ENCODE measurements at regions not wholly inside any gene's neighbourhood (a gene's known extent, or its start where the extent isn't known, plus 50 kb on each side); places are given as distances from the start of the nearest gene placed in this dataset.
A peak's percentile ranks its signal among the peaks of the same experiment; 100 is the strongest.

DNA sequence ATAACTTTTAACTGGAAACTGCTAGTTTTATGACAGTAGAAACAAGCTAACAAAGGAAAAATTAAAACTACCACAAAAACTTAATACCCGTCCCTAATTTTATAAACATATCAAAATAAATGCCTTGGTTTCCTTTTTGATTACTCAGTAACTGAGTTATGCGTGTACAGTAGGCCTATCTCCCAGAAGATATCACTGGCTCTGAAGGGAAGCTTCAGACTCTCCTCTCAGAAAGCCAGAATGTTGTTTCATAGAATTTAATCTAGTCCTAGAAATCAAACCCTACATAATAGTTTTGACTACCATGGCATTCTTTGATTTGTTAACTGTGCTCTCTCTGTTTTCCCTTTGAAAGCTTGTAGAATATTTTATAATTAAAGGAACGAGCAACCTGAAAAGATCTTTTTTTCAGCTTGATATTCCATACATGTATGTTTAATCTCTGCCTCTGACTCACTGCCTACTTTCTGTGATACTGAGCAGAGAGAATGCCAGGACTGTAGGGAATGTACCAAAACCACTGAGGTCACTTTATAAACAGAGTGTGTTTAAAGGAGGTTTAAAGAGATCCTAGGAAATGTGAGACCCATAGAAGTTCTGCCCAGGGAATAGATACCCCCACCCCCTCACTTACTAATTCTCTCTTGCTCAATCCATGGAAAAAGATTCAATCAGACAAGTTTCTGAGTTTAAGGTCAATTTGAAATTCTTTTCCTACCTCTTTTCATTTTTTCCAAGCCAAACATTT lies 311.5 kb downstream of the HDGFL1 start:
- peak overlapping the region in 1 of 5 donors; percentile 16 for H3K9ac ChIP-seq (ENCODE audit: low read length in 5 of 5)
- peaks cover 0 to 27% (median 15%) of the 10 kb centered on the region in 5 donors for H3K4me1 ChIP-seq (ENCODE audit: control insufficient read depth in 5 of 5, insufficient read depth in 5 of 5, low read length in 5 of 5)
- H3K36me3 ChIP-seq (ENCODE audit: control insufficient read depth in 5 of 5, insufficient read depth in 5 of 5, low read length in 5 of 5) = no peaks in the 10 kb centered on the region
- H3K27ac ChIP-seq (ENCODE audit: low read depth, low read length) = peak overlapping the region; percentile 55
- no peaks in the 10 kb centered on the region for H3K9me3 ChIP-seq (ENCODE audit: control insufficient read depth in 5 of 5, low read length in 5 of 5)
- no peak overlapping the region for H3K4me3 ChIP-seq (ENCODE audit: low read depth in 1 of 5, low read length in 5 of 5)
- H3K27me3 ChIP-seq (ENCODE audit: control insufficient read depth in 5 of 5, insufficient read depth in 4 of 5, low read length in 5 of 5) = no peaks in the 10 kb centered on the region

GRCh38 chr6:22882581-22882980 lies 313.2 kb downstream of the HDGFL1 start:
- H3K27ac ChIP-seq (ENCODE audit: low read depth, low read length) = peak overlapping the region; percentile 74
- no peak overlapping the region for H3K4me3 ChIP-seq (ENCODE audit: low read depth in 1 of 5, low read length in 5 of 5)
- no peaks in the 10 kb centered on the region for H3K36me3 ChIP-seq (ENCODE audit: control insufficient read depth in 5 of 5, insufficient read depth in 5 of 5, low read length in 5 of 5)
- H3K27me3 ChIP-seq (ENCODE audit: control insufficient read depth in 5 of 5, insufficient read depth in 4 of 5, low read length in 5 of 5) = no peaks in the 10 kb centered on the region
- H3K4me1 ChIP-seq (ENCODE audit: control insufficient read depth in 5 of 5, insufficient read depth in 5 of 5, low read length in 5 of 5) = peaks cover 0 to 29% (median 15%) of the 10 kb centered on the region in 5 donors
- no peaks in the 10 kb centered on the region for H3K9me3 ChIP-seq (ENCODE audit: control insufficient read depth in 5 of 5, low read length in 5 of 5)
- no peak overlapping the region for H3K9ac ChIP-seq (ENCODE audit: low read length in 5 of 5)

- no peak overlapping the region for H3K4me3 ChIP-seq (ENCODE audit: low read depth in 1 of 5, low read length in 5 of 5)
- H3K9ac ChIP-seq (ENCODE audit: low read length in 5 of 5) = no peak overlapping the region
- H3K27ac ChIP-seq (ENCODE audit: low read depth, low read length) = peak overlapping the region; percentile 74
- H3K27me3 ChIP-seq (ENCODE audit: control insufficient read depth in 5 of 5, insufficient read depth in 4 of 5, low read length in 5 of 5) = no peaks in the 10 kb centered on the region
- H3K36me3 ChIP-seq (ENCODE audit: control insufficient read depth in 5 of 5, insufficient read depth in 5 of 5, low read length in 5 of 5) = no peaks in the 10 kb centered on the region
- H3K9me3 ChIP-seq (ENCODE audit: control insufficient read depth in 5 of 5, low read length in 5 of 5) = no peaks in the 10 kb centered on the region
- H3K4me1 ChIP-seq (ENCODE audit: control insufficient read depth in 5 of 5, insufficient read depth in 5 of 5, low read length in 5 of 5) = peaks cover 0 to 31% (median 15%) of the 10 kb centered on the region in 5 donors
Measured at GRCh38 chr6:22883061-22883717, 313.8 kb downstream of the HDGFL1 start.

DNA sequence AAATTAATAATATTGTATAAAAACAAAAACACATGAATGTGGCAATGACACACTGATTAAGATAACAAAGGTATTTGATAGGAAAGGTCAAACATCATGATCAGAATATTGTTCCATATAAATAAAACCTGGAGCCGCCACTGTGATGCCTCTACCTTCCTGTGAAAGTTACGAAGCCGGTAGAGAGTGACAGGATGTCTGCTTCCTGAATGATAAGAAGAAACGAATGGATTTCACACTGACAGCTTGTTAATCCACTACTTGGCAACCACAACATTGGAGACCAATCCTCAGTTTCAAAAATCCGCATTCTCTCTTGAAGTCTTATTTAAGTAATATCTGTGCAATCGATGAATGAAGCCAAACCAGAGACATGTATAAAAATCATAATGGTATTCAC lies 315.1 kb downstream of the HDGFL1 start:
- no peaks in the 10 kb centered on the region for H3K9me3 ChIP-seq (ENCODE audit: control insufficient read depth in 5 of 5, low read length in 5 of 5)
- H3K4me1 ChIP-seq (ENCODE audit: control insufficient read depth in 5 of 5, insufficient read depth in 5 of 5, low read length in 5 of 5) = peaks cover 0 to 31% (median 15%) of the 10 kb centered on the region in 5 donors

DNA sequence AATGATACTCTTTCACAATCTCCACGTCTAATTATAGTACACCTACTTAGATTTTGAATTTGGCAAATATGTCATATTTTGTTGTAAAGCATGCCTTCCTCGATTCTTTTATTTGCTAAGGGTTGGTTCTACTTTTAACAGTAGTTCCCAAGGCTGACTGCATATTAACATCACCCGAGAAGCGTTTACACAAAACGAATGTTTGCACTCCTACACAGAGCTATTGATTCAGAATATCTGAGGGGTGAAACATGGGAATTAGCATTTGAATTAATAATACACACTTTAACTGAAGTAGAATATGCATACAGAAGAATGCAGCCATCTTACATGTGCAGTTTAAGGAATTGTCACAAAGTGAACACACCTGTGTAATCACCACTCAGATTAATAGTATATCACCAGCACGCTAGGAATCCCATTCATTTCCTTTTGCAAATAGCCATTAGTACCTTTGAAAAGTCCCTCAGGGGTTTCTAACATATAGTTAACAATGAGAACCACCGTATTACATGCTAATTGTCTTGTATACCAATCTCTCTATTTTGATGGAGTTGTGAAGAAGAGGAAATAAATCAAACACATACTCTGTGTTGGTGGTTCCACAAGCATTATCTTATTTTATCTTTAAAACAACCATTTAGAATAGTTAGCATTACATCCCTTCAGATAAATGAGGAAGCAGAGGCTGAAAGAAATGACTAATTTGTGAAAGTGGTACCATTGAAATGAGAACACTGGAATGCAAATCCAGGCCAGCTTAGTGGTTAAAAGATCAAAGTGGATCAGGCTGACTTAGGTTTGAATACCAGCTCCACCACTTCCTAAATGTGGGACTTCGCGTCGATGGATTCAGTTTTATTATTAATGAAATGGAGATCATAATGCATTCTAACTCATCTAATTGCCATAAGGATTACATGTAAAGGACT lies 317.6 kb downstream of the HDGFL1 start:
- H3K4me1 ChIP-seq (ENCODE audit: control insufficient read depth in 5 of 5, insufficient read depth in 5 of 5, low read length in 5 of 5) = peaks cover 0 to 27% (median 0%) of the 10 kb centered on the region in 5 donors
- H3K27me3 ChIP-seq (ENCODE audit: control insufficient read depth in 5 of 5, insufficient read depth in 4 of 5, low read length in 5 of 5) = no peaks in the 10 kb centered on the region
- no peak overlapping the region for H3K9ac ChIP-seq (ENCODE audit: low read length in 5 of 5)
- H3K4me3 ChIP-seq (ENCODE audit: low read depth in 1 of 5, low read length in 5 of 5) = no peak overlapping the region
- peak overlapping the region; percentile 48 for H3K27ac ChIP-seq (ENCODE audit: low read depth, low read length)
- no peaks in the 10 kb centered on the region for H3K36me3 ChIP-seq (ENCODE audit: control insufficient read depth in 5 of 5, insufficient read depth in 5 of 5, low read length in 5 of 5)
- H3K9me3 ChIP-seq (ENCODE audit: control insufficient read depth in 5 of 5, low read length in 5 of 5) = no peaks in the 10 kb centered on the region

More for the DNA sequence above, 315.1 kb downstream of the HDGFL1 start:
- H3K9ac ChIP-seq (ENCODE audit: low read length in 5 of 5) = no peak overlapping the region
- H3K4me3 ChIP-seq (ENCODE audit: low read depth in 1 of 5, low read length in 5 of 5) = no peak overlapping the region
- no peaks in the 10 kb centered on the region for H3K36me3 ChIP-seq (ENCODE audit: control insufficient read depth in 5 of 5, insufficient read depth in 5 of 5, low read length in 5 of 5)
- H3K27me3 ChIP-seq (ENCODE audit: control insufficient read depth in 5 of 5, insufficient read depth in 4 of 5, low read length in 5 of 5) = no peaks in the 10 kb centered on the region
- H3K27ac ChIP-seq (ENCODE audit: low read depth, low read length) = no peak overlapping the region

DNA sequence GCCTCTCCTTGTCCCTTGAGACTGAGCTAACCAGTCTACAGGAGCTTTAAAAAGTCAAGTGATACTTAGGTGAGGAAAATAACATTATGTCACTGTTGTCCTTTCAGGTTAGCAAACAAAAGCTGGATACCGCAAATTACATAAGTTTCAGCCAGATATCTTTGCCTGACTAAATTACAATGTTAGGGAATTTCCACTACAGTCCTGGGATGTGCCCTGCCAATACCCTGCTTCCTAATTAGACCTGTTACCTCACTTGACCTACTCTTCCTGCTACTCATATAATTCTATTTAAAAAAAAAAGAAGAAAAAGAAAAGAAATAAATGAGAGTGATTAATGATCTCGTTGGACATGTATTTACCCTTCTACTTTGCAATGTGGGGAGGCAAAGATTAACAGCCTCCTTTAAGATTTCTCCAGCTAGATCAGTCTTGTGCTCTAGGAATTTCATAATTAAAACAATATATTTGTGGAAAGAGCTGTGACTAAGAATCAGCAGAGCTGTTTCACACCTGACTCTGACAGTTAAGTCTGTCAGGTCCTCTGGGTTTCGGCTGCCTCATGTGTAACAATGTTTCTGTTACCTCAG lies 318.9 kb downstream of the HDGFL1 start:
- Histone ChIP-seq H3K9me3 (ENCODE audit: control insufficient read depth in 5 of 5, low read length in 5 of 5) (no peaks in the 10 kb centered on the region), H3K27me3 (ENCODE audit: control insufficient read depth in 5 of 5, insufficient read depth in 4 of 5, low read length in 5 of 5) (no peaks in the 10 kb centered on the region), H3K4me1 (ENCODE audit: control insufficient read depth in 5 of 5, insufficient read depth in 5 of 5, low read length in 5 of 5) (peaks cover 0 to 21% (median 6%) of the 10 kb centered on the region in 5 donors), H3K27ac (ENCODE audit: low read depth, low read length) (peak overlapping the region; percentile 2), H3K4me3 (ENCODE audit: low read depth in 1 of 5, low read length in 5 of 5) (no peak overlapping the region), H3K36me3 (ENCODE audit: control insufficient read depth in 5 of 5, insufficient read depth in 5 of 5, low read length in 5 of 5) (no peaks in the 10 kb centered on the region), H3K9ac (ENCODE audit: low read length in 5 of 5) (no peak overlapping the region)

- Histone ChIP-seq H3K27ac (ENCODE audit: low read depth, low read length) (peak overlapping the region; percentile 51), H3K9ac (ENCODE audit: low read length in 5 of 5) (no peak overlapping the region), H3K36me3 (ENCODE audit: control insufficient read depth in 5 of 5, insufficient read depth in 5 of 5, low read length in 5 of 5) (no peaks in the 10 kb centered on the region), H3K27me3 (ENCODE audit: control insufficient read depth in 5 of 5, insufficient read depth in 4 of 5, low read length in 5 of 5) (no peaks in the 10 kb centered on the region), H3K4me3 (ENCODE audit: low read depth in 1 of 5, low read length in 5 of 5) (no peak overlapping the region), H3K9me3 (ENCODE audit: control insufficient read depth in 5 of 5, low read length in 5 of 5) (no peaks in the 10 kb centered on the region), H3K4me1 (ENCODE audit: control insufficient read depth in 5 of 5, insufficient read depth in 5 of 5, low read length in 5 of 5) (peaks cover 0 to 8% (median 5%) of the 10 kb centered on the region in 5 donors)
Measured at GRCh38 chr6:22891934-22892333, 322.6 kb downstream of the HDGFL1 start.

DNA sequence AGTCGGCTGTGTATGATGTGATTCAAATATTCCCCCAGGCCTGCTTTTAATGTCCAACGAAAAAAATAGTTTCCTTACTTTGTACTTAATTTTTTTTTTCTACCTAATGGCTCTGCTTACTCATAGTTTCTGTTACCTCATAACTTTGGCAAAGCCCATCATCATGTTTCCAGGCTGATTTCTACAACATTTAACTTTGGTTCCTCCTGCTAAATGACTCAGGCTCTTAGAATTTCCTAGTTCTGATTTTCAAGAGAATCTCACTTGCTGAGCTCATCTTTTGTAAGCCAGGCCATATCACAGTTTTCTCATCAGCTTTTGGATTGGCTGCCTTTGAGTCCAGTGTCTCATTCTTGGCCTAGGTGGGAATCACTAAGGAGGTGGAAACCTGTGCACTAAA lies 323.1 kb downstream of the HDGFL1 start:
- H3K27ac ChIP-seq (ENCODE audit: low read depth, low read length) = peak overlapping the region; percentile 51

DNA sequence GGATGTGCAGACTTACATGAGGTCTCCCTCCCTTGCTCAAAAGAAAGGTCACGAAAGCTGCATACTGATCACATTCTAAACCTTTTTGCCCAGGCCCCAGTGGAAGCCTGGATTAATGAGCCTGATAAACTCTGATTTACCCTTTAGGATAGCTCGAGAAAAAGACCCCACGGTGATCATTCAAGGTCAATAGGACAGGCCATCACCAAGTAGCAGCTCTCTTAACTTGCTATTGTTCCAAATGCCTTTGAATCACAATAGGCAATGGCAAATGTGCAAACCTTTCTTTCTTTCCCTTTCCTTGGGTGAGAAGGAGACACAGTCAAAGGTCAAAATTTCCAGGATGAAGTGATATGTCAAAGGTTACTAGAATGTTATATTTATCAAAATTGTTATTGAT lies 327.3 kb downstream of the HDGFL1 start:
- H3K4me1 ChIP-seq (ENCODE audit: control insufficient read depth in 5 of 5, insufficient read depth in 5 of 5, low read length in 5 of 5) = peaks cover 0 to 8% (median 0%) of the 10 kb centered on the region in 5 donors
- H3K9ac ChIP-seq (ENCODE audit: low read length in 5 of 5) = no peak overlapping the region
- no peaks in the 10 kb centered on the region for H3K36me3 ChIP-seq (ENCODE audit: control insufficient read depth in 5 of 5, insufficient read depth in 5 of 5, low read length in 5 of 5)
- no peak overlapping the region for H3K27ac ChIP-seq (ENCODE audit: low read depth, low read length)
- no peak overlapping the region for H3K4me3 ChIP-seq (ENCODE audit: low read depth in 1 of 5, low read length in 5 of 5)
- H3K27me3 ChIP-seq (ENCODE audit: control insufficient read depth in 5 of 5, insufficient read depth in 4 of 5, low read length in 5 of 5) = no peaks in the 10 kb centered on the region
- no peaks in the 10 kb centered on the region for H3K9me3 ChIP-seq (ENCODE audit: control insufficient read depth in 5 of 5, low read length in 5 of 5)

More for the DNA sequence above, 323.1 kb downstream of the HDGFL1 start:
- no peaks in the 10 kb centered on the region for H3K36me3 ChIP-seq (ENCODE audit: control insufficient read depth in 5 of 5, insufficient read depth in 5 of 5, low read length in 5 of 5)
- H3K4me1 ChIP-seq (ENCODE audit: control insufficient read depth in 5 of 5, insufficient read depth in 5 of 5, low read length in 5 of 5) = peaks cover 0 to 8% (median 4%) of the 10 kb centered on the region in 5 donors
- H3K9ac ChIP-seq (ENCODE audit: low read length in 5 of 5) = no peak overlapping the region
- no peaks in the 10 kb centered on the region for H3K27me3 ChIP-seq (ENCODE audit: control insufficient read depth in 5 of 5, insufficient read depth in 4 of 5, low read length in 5 of 5)
- H3K4me3 ChIP-seq (ENCODE audit: low read depth in 1 of 5, low read length in 5 of 5) = no peak overlapping the region
- no peaks in the 10 kb centered on the region for H3K9me3 ChIP-seq (ENCODE audit: control insufficient read depth in 5 of 5, low read length in 5 of 5)

Data from subcutaneous abdominal adipose tissue (tissue), 5 donors.